ENCODE measurements at regions not wholly inside any gene's neighbourhood (a gene's known extent, or its start where the extent isn't known, plus 50 kb on each side); places are given as distances from the start of the nearest gene placed in this dataset.

DNA sequence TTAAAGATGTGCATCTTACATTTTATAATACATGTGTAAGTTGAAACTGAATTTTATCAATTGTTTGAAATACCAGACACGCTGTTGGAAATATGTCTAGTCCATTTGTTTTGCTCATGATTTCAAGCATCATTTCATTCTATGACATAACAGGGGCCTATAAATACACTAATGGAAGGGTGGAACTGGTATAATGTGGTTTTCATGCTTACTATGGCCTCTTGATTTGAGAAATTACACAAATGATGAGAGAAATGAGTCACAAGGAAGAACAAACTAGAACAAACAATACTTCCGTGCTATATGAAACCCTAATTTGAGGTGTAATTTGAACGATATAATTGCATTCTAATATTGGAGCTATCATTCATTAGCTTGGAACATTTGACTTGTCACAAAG lies 663.4 kb downstream of the SLC16A7 start:
- DNase-seq, result no peak

DNA sequence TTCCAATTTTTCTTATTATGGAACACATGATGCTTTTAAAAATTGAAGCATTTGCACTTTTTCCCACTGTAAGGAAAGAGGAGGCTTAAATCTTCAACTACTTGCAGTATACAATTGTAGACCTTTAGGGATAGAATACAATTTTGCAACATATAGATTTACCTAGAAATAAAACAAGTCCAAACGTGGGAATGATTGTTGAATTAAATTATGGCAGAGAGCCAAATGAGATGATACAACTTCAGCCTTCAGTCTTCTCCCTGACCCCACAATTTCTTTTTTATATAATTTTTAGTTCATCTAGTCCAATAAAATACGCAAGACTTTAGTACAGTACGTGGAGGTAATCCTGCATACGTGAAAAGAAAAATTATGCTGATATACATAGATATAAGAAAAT lies 666.5 kb downstream of the SLC16A7 start:
- no peak for DNase-seq

GRCh38 chr12:60263161-60263560 lies 667.3 kb downstream of the SLC16A7 start:
- DNase-seq, result no peak

GRCh38 chr12:60263836-60264493 lies 668.1 kb downstream of the SLC16A7 start:
- DNase-seq, result no peak

- no peak for DNase-seq
These were observed 669.9 kb downstream of the SLC16A7 start for GRCh38 chr12:60265741-60266140.

DNA sequence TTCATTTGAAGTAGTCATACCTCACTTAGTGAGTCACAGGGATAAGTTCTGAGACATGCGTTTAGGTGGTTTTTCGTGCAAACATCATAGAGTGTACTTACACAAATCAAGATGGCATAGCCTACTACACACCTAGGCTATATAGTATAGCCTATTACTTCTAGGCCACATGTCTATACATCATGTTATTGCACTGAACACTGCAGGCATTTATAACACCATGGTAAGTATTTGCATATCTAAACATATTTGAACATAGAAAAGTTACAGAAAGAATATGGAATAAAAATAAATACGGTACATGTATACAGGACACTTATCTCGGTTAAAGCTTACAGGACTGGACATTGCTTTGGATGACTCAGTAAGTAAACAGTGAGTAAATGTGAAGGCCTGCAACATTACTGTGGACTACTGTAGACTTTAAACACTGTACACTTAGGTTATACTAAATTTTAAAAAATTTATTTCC lies 670.6 kb downstream of the SLC16A7 start:
- DNase-seq, result no peak

DNA sequence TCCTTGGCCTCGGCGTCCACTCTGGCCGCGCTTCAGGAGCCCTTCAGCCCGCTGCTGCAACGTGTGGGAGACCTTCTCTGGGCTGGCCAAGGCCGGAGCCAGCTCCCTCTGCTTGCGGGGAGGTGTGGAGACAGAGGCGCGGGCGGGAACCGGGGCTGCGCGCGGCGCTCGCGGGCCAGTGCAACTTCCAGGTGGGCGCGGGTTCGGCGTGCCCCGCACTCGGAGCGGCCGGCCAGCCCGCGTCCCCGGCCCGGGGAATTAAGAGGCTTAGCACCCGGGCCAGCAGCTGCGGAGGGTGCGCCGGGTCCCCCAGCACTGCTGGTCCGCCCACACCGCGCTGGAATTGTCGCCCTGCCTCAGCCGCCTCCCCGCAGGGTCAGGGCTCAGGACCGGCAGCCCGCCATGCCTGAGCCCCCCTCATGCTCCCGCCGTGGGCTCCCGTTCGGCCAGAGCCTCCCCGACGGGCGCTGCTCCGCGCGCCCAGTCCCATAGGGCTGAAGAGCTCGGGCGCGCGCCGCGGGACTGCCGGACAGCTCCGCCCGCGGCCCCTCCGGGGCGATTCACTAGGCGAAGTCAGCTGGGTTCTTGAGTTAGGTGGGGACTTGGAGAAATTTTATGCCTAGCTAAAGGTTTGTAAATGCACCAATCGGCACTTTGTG lies 673.9 kb downstream of the SLC16A7 start:
- no peak for DNase-seq

DNA sequence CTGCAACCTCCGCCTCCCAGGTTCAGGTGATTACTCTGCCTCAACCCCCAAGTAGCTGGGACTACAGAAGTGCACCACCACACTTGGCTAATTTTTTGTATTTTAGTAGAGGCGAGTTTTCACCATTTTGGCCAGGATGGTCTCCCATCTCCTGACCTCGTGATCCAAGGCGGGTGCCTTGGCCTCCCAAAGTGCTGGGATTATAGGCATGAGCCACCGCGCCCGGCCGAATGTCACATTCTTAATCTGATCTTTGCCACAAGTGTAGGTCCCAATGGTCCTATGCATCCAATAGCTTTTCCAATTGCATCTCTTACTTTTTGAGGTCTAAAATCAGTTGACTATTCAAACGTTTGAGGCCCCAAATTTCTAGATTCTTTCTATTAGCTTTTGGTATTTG lies 676.0 kb downstream of the SLC16A7 start:
- no peak for DNase-seq

- no peak for DNase-seq
These were observed 682.4 kb downstream of the SLC16A7 start for GRCh38 chr12:60278209-60278608.

- DNase-seq, result no peak
These were observed 683.4 kb downstream of the SLC16A7 start for GRCh38 chr12:60279221-60279620.

GRCh38 chr12:60281522-60281921 lies 685.7 kb downstream of the SLC16A7 start:
- no peak for DNase-seq

- DNase-seq, result no peak
These were observed 694.7 kb downstream of the SLC16A7 start for GRCh38 chr12:60290532-60290931.

DNA sequence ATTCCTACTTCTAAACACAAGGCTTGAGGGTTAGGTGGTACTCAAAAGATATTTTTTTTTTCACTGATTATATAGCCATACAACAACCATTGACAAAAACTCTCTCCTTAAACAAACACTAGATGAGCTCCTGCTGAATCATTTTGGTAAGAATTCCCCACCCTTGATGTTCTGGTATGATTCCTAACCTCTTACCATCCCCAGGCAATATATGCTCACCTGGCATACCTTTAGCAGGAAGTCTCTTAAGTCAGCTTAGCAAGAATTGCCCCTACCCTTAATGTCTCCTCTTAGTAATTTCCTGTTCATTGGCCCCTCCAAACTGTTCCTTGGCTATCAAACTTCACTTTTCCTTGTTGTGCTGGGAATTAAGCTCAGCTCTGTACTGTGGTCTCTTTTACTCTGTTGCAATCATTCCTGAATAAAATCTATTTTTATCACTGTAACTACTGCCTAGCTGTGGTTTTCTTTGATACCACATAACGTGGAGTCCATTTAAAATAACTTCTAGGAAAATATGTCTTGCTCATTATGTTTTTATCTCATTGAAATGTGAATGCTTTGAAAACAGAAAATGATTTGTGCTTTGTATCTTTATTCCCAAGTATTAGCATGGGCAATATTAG lies 712.6 kb downstream of the SLC16A7 start:
- DNase-seq, result no peak

DNA sequence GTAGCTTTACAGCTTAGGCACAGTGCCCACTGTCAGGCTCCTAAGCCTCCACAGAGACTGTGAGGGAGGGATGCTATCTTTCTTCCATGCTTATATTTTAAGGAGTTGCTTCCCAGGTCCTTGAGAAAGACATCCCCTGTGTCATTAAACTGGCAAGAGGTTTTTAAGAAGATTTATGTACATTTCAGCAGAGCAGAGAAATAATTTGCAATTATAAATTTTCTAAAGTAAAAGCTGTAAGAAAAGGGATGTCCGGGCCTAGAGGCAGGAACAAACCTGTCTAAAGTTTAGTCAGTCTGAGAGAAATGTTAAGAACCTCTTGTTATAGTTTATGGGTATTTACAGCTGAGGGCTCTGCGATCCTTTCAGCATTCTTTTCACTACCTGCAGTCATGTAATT lies 716.1 kb downstream of the SLC16A7 start:
- no peak for DNase-seq

- no peak for DNase-seq
These were observed 721.5 kb downstream of the SLC16A7 start for GRCh38 chr12:60317361-60317760.

DNA sequence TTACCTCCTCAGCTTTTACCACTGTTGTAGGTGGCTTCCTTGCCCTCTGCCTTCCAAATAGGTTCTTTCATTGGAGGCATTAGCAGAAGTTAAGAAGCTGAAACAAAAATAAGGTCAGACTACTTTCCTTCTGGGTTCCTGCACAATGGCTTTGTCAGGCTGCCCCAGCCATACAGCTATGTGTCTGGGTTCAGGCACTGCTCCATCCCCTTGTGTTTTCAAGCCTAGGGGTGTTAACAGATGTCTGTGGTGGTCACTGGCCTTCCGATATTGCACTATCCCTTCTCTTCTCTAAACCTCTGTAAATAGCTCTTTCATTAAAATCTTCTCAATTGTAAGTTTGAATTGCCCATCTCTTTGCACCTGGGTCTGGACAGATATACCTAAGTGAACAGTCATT lies 728.9 kb downstream of the SLC16A7 start:
- DNase-seq, result no peak

- DNase-seq, result no peak
These were observed 737.6 kb downstream of the SLC16A7 start for GRCh38 chr12:60333461-60333860.

DNA sequence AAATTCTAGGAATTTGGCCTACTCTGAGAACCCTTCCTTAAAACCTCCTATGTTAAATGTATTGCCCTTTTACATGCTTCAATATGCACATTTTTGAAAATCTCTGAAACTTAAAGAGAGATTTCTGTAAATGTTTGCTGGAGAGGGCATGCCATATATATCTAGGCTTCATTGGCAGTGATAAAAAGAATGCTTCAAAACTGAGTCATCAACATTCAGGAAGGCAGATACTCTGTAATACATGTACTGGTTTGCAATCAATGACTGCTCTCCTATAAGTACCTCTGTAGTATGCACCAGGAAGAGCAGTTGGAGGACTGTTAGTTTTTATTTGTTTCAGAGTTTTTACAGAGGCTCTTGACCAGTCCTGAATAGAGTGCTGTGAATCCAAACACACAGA lies 739.9 kb downstream of the SLC16A7 start:
- no peak for DNase-seq

- DNase-seq, result no peak
These were observed 742.2 kb downstream of the SLC16A7 start for GRCh38 chr12:60337839-60338549.

DNA sequence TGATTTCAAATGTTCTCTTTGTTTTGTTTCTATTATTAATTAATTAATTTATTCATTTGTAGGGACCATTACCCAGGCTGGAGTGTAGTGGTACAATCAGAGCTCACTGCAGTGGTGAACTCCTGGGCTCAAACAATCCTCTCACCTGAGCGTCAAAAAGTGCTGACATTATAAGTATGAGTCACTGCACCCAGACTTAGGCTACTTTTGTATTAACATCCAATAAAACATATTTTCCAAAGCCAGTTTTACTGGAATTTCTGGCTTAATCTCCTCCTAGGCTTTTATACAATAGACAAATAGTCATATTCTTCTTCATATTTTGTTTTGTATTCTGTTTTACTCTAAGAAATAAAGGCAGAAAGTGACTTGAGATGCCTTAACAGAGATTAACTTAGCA lies 749.6 kb downstream of the SLC16A7 start:
- DNase-seq, result no peak

DNA sequence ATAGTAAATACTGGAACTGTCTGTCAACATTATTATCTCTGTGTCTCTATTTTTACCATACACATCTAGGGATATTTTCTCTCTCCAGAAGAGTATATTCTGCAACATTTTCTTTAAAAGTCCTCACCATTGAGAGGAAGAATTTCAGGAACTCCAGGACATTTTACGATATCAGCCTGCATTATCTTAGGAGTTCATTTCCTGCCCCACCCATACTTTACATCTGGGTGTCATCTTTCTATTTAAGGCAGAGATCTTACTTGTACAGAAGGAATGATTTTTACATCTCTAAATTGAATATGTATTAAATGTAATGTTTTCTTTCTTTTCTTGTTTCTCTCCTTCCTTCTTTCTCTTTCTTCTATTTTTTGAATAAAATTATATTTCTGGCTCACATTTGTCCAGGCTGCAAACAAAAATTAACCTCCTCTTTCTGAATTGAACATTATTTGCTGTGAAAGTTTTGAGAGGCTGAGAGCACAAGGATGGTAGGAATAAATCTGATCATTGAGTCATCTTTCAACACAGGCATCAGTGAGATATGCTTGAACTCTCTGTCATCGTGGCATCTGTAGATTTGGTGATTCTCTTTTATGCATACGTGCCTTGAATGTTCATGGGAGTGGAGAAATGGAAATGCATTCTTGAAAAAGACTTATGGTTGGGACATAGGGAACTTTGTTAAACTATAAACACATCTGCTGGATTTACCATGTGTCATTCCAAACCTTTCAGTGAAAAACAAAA lies 753.6 kb downstream of the SLC16A7 start:
- no peak for DNase-seq

GRCh38 chr12:60387356-60387755 lies 791.5 kb downstream of the SLC16A7 start:
- no peak for DNase-seq

DNA sequence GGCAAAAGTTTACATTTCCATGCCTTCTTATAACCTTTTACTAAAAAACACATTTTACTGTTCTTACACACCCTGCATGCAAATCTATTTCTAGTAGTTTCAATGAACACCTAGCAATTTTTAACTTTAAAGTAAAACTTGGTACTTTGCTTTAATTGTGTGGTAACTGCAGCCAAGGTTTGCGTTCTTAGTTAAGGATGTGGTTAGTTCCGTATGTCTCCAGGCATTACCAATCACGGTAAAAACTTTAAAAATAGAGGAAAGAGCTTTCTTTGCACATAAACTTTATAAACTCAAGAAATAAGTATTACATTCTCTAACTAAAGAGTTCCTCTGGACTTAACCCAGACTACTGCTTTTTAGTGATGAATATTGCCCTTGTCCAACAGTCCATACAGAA lies 795.2 kb downstream of the SLC16A7 start:
- no peak for DNase-seq

Measured in CD4-positive, alpha-beta T cell treated with Interleukin-21 for 1 hour (primary cell).